Activated naive CD8-positive, alpha-beta T cell (primary cell): ENCODE measurements at regions not wholly inside any gene's neighbourhood (a gene's known extent, or its start where the extent isn't known, plus 50 kb on each side); places are given as distances from the start of the nearest gene placed in this dataset.

Experiments
- H3K27ac Mint-ChIP-seq: one replicate; pipeline ENCODE4 v1.8.0; 2021; ENCODE audit warnings: mixed read lengths
- H3K27me3 Mint-ChIP-seq: one replicate; pipeline ENCODE4 v1.8.0; 2021; ENCODE audit warnings: mixed read lengths
- H3K36me3 Mint-ChIP-seq: one replicate; pipeline ENCODE4 v1.8.0; 2021; ENCODE audit warnings: mixed read lengths
- H3K4me1 Mint-ChIP-seq: one replicate; pipeline ENCODE4 v1.8.0; 2021; ENCODE audit warnings: low read depth, mixed read lengths
- H3K4me3 Mint-ChIP-seq: one replicate; pipeline ENCODE4 v1.8.0; 2021; ENCODE audit warnings: mild to moderate bottlenecking, mixed read lengths
- H3K9me3 Mint-ChIP-seq: one replicate; pipeline ENCODE4 v1.8.0; 2021; ENCODE audit warnings: low read depth, mixed read lengths

DNA sequence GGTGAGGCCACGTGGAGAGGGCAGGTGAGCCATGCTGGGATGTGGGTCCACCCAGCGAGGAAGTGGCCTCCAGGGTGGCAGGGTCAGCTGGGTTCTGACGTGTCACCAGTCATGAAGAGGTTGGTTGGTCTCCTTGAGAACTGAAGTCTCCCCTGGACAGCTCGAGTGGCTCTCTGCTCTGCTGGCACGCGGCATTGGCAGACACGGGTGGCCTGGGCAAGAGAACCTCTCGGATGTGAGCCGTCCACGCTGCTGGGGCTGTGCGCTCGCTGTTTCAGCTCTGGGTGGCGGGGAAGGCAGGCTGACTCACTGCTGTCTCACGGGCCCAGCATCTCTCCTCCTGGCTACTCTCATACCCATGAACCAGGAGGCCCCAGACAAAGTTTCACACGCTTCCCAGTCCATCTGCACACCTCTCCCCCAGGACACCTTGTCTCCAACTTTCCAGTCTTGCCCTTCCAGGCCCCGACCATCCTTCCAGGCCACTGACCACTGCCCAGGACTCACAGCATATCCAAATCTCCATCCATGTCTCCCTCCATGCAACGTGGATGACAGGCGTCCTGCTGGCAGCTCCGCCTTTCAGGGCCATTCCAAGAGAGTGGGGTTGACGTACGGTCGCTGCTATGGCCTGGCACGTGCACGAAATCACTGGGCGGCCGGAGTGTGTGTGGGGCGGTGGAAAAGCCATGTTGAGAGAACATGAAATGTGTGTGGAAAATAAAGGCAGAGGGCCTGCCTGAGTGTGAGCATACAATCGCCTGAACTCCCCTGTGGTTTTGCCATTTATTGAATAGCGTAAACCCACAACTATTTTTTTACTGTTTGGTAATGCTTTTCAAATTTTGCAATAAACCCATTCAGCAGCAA lies 145.0 kb upstream of the COL5A1 start:
- Mint-ChIP-seq H3K27ac (no peak overlapping the region), H3K9me3 (no peaks in the 10 kb centered on the region), H3K27me3 (peaks cover 2% of the 10 kb centered on the region), H3K4me1 (no peaks in the 10 kb centered on the region), H3K36me3 (no peaks in the 10 kb centered on the region), H3K4me3 (no peak overlapping the region)

GRCh38 chr9:134497283-134497860 lies 144.2 kb upstream of the COL5A1 start:
- Mint-ChIP-seq H3K27ac (no peak overlapping the region), H3K9me3 (no peaks in the 10 kb centered on the region), H3K4me1 (no peaks in the 10 kb centered on the region), H3K27me3 (peaks cover 2% of the 10 kb centered on the region), H3K36me3 (no peaks in the 10 kb centered on the region), H3K4me3 (no peak overlapping the region)

DNA sequence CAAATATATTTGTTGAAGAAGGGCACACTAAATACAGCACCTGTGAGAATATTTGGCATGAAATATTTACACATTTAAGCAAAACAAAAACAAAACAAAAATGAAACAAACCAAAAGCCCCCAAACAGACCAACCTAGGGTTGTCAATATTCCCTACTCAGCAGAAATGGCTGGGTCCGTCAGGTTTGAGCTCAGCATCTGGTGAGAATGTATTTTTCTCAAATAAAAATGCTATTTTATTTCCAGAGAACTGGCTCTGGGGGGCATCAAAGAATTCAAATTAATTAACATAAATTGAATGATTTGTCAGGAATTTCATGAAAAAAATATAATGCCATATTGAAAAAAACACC lies 142.8 kb upstream of the COL5A1 start:
- Mint-ChIP-seq H3K27me3 (peaks cover 2% of the 10 kb centered on the region), H3K4me1 (no peaks in the 10 kb centered on the region), H3K9me3 (no peaks in the 10 kb centered on the region), H3K27ac (no peak overlapping the region), H3K36me3 (no peaks in the 10 kb centered on the region), H3K4me3 (no peak overlapping the region)

DNA sequence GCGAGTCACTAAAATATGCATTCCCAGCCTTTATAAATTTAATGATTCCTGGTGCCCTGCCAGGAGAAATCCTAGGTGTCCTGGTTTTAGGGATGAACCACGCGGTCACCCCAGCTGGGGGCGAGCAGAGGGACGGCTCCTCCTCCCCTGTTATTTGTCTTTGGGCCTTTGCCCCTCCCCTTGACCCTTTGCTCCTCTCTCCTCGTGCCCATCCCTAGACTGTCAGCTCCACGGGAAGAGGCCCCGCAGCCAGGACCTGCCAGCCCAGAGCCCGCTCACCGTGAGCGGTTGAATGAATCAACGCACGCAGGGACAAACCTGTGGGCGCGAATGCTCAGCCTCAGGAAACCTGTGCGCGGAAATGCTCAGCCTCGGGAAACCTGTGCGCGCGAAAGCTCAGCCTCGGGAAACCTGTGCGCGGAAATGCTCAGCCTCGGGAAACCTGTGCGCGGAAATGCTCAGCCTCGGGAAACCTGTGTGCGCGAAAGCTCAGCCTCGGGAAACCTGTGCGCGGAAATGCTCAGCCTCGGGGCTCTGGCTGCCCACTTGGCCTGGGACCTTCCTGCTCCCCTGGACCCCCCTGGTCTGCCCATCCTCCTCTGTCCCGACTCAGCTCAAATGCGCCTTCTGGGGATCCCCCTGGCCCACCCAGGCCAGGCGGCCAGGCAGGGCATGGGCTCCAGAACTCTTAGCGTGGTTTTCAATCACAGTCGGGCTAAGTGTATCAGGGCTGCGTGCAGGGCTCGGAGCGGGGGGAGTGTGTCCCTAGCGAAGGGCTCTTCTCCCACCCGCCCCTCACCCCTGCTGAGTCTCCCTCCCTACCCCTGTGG lies 140.5 kb upstream of the COL5A1 start:
- Mint-ChIP-seq H3K4me1 (no peaks in the 10 kb centered on the region), H3K4me3 (no peak overlapping the region), H3K9me3 (no peaks in the 10 kb centered on the region), H3K27ac (no peak overlapping the region), H3K36me3 (no peaks in the 10 kb centered on the region), H3K27me3 (peaks cover 4% of the 10 kb centered on the region)

GRCh38 chr9:134501761-134502265 lies 139.8 kb upstream of the COL5A1 start:
- Mint-ChIP-seq H3K36me3 (no peaks in the 10 kb centered on the region), H3K27me3 (peaks cover 4% of the 10 kb centered on the region), H3K9me3 (no peaks in the 10 kb centered on the region), H3K4me1 (no peaks in the 10 kb centered on the region), H3K27ac (no peak overlapping the region), H3K4me3 (no peak overlapping the region)

DNA sequence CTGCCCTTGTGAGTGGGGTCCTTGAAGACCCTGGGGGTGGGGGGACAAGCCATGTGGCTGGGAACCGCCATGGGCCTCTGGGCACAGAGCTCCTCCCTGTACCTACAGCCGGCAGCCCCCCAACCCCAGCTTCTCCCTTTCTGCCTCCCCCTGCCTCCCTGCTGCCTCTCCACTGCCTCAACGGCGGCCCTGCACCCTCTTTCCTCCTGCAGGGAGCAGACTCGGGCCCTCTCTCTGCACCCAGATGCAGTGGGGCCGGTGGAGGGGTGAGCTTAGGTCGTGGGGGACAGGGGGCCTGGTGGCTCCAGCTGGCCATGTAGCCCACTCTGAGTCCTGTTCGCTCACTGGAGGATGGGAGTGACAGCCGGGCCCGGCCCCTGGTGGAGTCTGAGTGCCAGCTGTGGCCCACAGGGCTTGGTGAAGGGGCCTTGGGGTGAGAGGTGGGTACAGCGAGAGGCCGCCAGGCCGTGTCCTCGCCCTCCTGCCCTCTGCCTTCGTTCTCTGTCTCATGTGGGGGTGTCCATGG lies 139.3 kb upstream of the COL5A1 start:
- Mint-ChIP-seq H3K36me3 (no peaks in the 10 kb centered on the region), H3K27me3 (peaks cover 4% of the 10 kb centered on the region), H3K9me3 (no peaks in the 10 kb centered on the region), H3K4me1 (no peaks in the 10 kb centered on the region), H3K27ac (no peak overlapping the region), H3K4me3 (no peak overlapping the region)

- Mint-ChIP-seq H3K27me3 (peaks cover 4% of the 10 kb centered on the region), H3K4me1 (no peaks in the 10 kb centered on the region), H3K36me3 (no peaks in the 10 kb centered on the region), H3K27ac (no peak overlapping the region), H3K9me3 (no peaks in the 10 kb centered on the region), H3K4me3 (no peak overlapping the region)
Measured at GRCh38 chr9:134502809-134503211, 138.8 kb upstream of the COL5A1 start.

DNA sequence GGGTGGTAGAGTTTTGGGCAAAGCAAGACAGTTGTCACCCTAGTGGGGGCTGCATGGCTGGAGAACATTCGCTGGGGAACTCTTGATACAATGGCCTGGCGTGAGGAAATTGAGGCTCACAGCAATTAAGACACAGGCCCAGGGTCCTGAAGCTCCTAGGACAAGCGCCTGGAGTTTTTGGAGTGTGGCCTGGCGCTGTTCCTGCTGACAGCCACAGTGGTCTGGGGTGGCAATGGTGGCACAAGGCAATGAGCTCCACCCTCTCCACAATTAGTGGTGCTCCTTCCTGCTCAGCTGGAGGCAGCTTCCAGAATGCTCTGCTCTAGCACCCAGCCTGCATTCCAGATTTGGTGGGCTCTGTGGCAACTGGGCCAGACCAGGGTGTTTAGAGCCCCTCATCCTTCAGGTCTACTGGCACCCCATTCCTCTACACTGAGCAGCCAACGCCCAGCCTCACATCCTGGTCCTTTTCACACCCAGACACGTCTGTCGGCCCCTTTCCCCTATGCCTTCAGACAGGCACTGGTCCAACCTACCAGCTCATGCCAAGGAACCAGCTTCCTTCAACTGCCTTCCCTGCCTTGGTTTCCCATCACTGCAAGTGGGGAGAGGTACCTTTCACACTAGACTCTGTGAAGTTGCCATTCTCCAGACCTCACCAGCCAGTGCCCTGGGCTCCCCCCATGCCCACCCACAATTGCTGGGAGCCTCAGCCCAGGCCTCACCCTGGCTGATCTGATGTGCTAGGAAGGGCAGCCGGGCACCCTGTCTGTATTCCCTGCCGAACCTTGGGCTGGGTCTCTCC lies 138.1 kb upstream of the COL5A1 start:
- no peaks in the 10 kb centered on the region for H3K36me3 Mint-ChIP-seq
- H3K4me3 Mint-ChIP-seq, result no peak overlapping the region
- no peak overlapping the region for H3K27ac Mint-ChIP-seq
- no peaks in the 10 kb centered on the region for H3K4me1 Mint-ChIP-seq
- H3K9me3 Mint-ChIP-seq, result no peaks in the 10 kb centered on the region
- peaks cover 4% of the 10 kb centered on the region for H3K27me3 Mint-ChIP-seq

- Mint-ChIP-seq H3K4me3 (no peak overlapping the region), H3K4me1 (no peaks in the 10 kb centered on the region), H3K9me3 (no peaks in the 10 kb centered on the region), H3K27ac (no peak overlapping the region), H3K27me3 (peaks cover 4% of the 10 kb centered on the region), H3K36me3 (no peaks in the 10 kb centered on the region)
Measured at GRCh38 chr9:134504106-134504385, 137.6 kb upstream of the COL5A1 start.

GRCh38 chr9:134505032-134505431 lies 136.6 kb upstream of the COL5A1 start:
- no peaks in the 10 kb centered on the region for H3K9me3 Mint-ChIP-seq
- H3K27me3 Mint-ChIP-seq, result peaks cover 6% of the 10 kb centered on the region
- H3K27ac Mint-ChIP-seq, result no peak overlapping the region
- H3K4me1 Mint-ChIP-seq, result no peaks in the 10 kb centered on the region
- H3K36me3 Mint-ChIP-seq, result no peaks in the 10 kb centered on the region
- H3K4me3 Mint-ChIP-seq, result no peak overlapping the region

GRCh38 chr9:134509281-134509680 lies 132.3 kb upstream of the COL5A1 start:
- Mint-ChIP-seq H3K27ac (no peak overlapping the region), H3K27me3 (peaks cover 4% of the 10 kb centered on the region)

DNA sequence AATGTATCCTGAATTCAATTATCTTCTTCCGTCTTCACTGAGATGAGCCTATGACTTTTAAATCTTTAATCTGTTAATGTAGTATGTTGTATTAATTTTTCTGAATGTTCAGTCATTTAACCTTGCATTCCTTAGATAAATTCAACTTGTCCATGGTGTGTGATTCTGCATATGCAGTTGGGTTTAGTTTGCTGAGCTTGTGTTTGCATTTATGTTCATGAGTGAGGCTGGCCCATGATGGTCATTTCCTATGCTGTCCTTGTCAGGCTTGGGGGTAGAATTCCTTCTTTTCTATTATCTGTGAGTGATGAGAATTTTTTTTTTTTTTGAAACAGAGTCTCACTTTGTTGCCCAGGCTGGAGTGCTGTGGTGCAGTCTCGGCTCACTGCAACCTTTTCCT lies 131.8 kb upstream of the COL5A1 start:
- Mint-ChIP-seq H3K9me3 (no peaks in the 10 kb centered on the region), H3K27ac (no peak overlapping the region), H3K4me1 (no peaks in the 10 kb centered on the region)

More at GRCh38 chr9:134509281-134509680, 132.3 kb upstream of the COL5A1 start:
- no peaks in the 10 kb centered on the region for H3K9me3 Mint-ChIP-seq
- no peaks in the 10 kb centered on the region for H3K4me1 Mint-ChIP-seq
- no peak overlapping the region for H3K4me3 Mint-ChIP-seq
- H3K36me3 Mint-ChIP-seq, result no peaks in the 10 kb centered on the region

DNA sequence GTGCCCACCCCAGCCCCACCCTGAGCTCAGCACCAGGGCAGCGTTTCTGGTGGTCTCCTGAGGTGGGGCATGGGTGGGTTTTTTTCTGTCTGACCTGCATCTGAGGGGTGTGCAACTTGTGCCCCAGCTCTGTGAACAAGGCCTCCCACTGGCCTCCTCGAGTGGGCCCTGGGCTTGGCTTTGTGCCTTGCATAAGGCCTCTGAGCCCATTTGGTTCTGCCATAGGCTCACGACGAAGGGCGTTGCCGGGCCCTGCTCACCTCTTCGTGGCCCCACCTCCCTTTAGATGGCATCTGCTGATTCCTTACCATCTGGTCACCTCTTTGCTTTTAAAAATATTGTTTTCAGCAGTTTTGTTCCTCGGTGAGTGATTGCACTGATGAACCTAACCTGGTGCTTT lies 127.1 kb upstream of the COL5A1 start:
- Mint-ChIP-seq H3K27me3 (peaks cover 2% of the 10 kb centered on the region), H3K36me3 (no peaks in the 10 kb centered on the region), H3K4me1 (no peaks in the 10 kb centered on the region), H3K4me3 (no peak overlapping the region), H3K9me3 (no peaks in the 10 kb centered on the region), H3K27ac (no peak overlapping the region)

More for the DNA sequence above, 131.8 kb upstream of the COL5A1 start:
- H3K36me3 Mint-ChIP-seq, result no peaks in the 10 kb centered on the region
- peaks cover 3% of the 10 kb centered on the region for H3K27me3 Mint-ChIP-seq
- H3K4me3 Mint-ChIP-seq, result no peak overlapping the region

GRCh38 chr9:134515026-134515821 lies 126.4 kb upstream of the COL5A1 start:
- H3K9me3 Mint-ChIP-seq, result no peaks in the 10 kb centered on the region
- H3K4me3 Mint-ChIP-seq, result no peak overlapping the region
- H3K4me1 Mint-ChIP-seq, result no peaks in the 10 kb centered on the region
- no peaks in the 10 kb centered on the region for H3K36me3 Mint-ChIP-seq
- H3K27ac Mint-ChIP-seq, result no peak overlapping the region
- no peaks in the 10 kb centered on the region for H3K27me3 Mint-ChIP-seq
